AG09319 (cell line): ENCODE measurements at regions not wholly inside any gene's neighbourhood (a gene's known extent, or its start where the extent isn't known, plus 50 kb on each side); places are given as distances from the start of the nearest gene placed in this dataset.

Experiments
- DNase-seq: peaks from one replicate; pipeline ENCODE4 v3.0.0-alpha.2; 2010; ENCODE audit warnings: low read depth; ENCODE audit errors: extremely low read depth
- CTCF ChIP-seq: IDR thresholded peaks from 2 replicates; pipeline ENCODE4 v1.5.1; 2011; ENCODE audit warnings: low read depth, mild to moderate bottlenecking, inconsistent platforms, low read length, moderate library complexity

- TF ChIP-seq CTCF: no peak
- no peak for DNase-seq
Measured at GRCh38 chr2:42872721-42873120, 80.3 kb upstream of the HAAO start.

GRCh38 chr2:42871372-42871771 is 79.0 kb upstream of the HAAO start:
- no peak for TF ChIP-seq CTCF
- DNase-seq: no peak

GRCh38 chr2:42868874-42869273 is 76.5 kb upstream of the HAAO start:
- DNase-seq: no peak
- no peak for TF ChIP-seq CTCF

- no peak for DNase-seq
- no peak for TF ChIP-seq CTCF
Measured at GRCh38 chr2:42868096-42868495, 75.7 kb upstream of the HAAO start.

GRCh38 chr2:42867093-42868065 is 75.0 kb upstream of the HAAO start:
- TF ChIP-seq CTCF: no peak
- no peak for DNase-seq

- no peak for DNase-seq
- no peak for TF ChIP-seq CTCF
Measured at GRCh38 chr2:42865884-42866881, 73.8 kb upstream of the HAAO start.
